ENCODE measurements at regions not wholly inside any gene's neighbourhood (a gene's known extent, or its start where the extent isn't known, plus 50 kb on each side); places are given as distances from the start of the nearest gene placed in this dataset.

DNA sequence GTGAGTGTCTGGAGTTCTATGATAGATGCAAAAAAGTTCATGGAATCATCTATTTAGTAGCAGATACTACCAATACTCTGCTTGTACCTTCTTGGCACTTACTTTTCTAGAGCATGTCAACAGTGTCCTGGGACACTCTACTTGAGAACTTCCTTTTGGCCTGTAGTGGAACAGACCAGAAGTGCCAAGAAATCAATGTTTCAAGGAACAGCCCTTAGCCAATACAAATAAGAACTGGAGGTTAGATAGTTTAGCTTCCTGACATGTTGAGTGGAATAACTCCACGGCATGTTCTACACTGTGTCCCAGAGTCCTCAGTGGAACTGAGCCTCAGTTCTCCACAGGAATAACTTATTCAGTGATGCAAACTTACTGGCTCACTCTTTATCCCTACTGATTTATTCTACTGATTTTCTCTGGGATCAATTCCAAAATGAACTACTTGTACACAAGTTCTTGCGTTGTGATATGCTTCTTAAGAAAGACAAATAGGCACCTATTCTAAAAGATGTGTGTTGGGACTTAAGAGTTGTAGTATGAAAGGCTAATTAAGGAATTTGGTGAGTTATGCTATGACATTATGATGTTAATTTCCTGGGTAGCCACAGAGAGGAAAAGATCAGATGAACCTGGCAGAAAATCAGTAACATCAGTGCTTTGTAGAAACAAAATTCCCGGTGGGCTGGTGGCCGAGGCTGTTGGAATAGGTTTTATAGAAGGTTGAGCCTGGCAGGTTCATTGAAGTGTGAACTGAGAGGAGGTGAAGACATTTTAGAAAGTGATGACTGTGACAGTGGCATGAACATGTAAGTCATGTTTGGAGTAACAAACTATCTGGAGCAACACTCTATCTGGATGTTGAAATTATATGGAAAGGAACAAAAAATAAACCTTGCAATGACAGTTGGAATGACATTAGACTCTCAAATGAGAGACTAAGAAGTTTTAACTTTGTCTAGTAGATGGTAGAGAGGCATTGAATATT is 101.8 kb upstream of the RBMS3 start:
- TF ChIP-seq EP300 (IDR thresholded peaks at IDR 0.05) (no peak), POLR2A (IDR thresholded peaks at IDR 0.05) (no peak)
- TF ChIP-seq, protein P1, sequence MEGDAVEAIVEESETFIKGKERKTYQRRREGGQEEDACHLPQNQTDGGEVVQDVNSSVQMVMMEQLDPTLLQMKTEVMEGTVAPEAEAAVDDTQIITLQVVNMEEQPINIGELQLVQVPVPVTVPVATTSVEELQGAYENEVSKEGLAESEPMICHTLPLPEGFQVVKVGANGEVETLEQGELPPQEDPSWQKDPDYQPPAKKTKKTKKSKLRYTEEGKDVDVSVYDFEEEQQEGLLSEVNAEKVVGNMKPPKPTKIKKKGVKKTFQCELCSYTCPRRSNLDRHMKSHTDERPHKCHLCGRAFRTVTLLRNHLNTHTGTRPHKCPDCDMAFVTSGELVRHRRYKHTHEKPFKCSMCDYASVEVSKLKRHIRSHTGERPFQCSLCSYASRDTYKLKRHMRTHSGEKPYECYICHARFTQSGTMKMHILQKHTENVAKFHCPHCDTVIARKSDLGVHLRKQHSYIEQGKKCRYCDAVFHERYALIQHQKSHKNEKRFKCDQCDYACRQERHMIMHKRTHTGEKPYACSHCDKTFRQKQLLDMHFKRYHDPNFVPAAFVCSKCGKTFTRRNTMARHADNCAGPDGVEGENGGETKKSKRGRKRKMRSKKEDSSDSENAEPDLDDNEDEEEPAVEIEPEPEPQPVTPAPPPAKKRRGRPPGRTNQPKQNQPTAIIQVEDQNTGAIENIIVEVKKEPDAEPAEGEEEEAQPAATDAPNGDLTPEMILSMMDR (IDR thresholded peaks at IDR 0.05), result no peak

All from upper lobe of left lung (tissue), 4 donors.